Glomerular visceral epithelial cell (primary cell): ENCODE measurements at regions not wholly inside any gene's neighbourhood (a gene's known extent, or its start where the extent isn't known, plus 50 kb on each side); places are given as distances from the start of the nearest gene placed in this dataset.

Experiments
- DNase-seq: peaks from one replicate; pipeline ENCODE4 v3.0.0-alpha.2; 2016; ENCODE audit errors: extremely low spot score

DNA sequence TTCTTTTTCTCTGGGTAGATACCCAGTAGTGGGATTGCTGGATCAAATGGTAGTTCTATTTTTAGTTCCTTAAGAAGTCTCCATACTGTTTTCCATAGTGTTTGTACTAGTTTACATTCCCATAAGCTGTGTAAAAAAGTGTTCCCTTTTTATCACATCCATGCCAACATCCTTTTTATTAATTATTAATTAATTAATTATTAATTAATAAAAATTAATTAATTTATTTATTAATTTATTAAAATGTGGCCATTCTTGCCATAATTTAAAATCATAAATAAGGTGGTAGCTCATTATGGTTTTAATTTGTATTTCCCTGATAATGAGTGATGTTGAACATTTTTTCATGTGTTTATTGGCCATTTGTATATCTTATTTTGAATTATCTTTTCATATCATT is 173.9 kb upstream of the FOXN2 start:
- DNase-seq, result no peak

- DNase-seq, result no peak
Observed at GRCh38 chr2:48144777-48145176, 169.7 kb upstream of the FOXN2 start.

DNA sequence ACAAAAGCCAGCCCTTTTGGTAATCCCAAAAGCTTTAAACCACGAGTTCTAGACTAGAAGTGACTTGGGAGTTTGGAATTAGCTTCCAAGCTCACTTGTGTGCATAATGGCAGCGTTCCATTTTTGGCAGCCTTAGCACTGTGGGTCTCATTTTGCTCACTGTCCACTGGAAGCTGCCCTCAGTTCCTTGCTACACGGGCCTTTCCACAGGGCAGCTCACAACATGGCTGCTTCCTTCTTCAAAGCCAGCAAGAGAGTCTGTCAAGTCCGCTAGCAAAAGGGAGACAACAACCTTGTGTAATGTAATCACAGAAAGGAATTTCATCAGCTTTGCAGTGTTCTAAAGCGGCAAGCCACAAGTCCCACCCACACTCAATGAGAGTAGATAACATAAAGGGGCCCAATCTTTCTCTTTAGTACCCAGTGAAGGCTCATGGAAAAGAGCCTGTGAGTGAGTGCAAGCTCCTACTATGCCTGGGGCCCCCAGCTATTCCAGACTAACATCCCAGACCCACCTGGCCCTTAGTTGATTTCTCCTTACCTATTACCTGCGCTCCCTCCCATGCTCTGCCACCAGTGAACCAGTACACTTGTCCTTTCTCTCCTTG is 168.5 kb upstream of the FOXN2 start:
- DNase-seq, result no peak

DNA sequence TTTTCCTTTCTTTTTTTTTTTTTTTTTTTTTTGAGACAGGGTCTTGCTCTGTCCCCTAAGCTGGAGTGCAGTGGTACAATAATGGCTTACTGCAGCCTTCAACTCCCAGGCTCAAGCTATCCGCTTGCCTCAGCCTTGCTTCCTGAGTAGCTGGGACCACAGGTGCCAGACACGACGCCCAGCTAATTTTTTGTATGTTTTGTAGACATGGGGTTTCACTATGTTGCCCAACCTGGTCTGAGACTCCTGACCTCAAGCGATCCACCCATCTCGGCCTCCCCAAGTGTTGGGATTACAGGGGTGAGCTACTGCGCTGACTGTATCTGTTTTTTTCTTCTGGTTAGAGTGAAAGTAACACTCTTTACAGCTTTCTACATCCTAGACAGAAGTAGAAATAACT is 167.9 kb upstream of the FOXN2 start:
- no peak for DNase-seq

DNA sequence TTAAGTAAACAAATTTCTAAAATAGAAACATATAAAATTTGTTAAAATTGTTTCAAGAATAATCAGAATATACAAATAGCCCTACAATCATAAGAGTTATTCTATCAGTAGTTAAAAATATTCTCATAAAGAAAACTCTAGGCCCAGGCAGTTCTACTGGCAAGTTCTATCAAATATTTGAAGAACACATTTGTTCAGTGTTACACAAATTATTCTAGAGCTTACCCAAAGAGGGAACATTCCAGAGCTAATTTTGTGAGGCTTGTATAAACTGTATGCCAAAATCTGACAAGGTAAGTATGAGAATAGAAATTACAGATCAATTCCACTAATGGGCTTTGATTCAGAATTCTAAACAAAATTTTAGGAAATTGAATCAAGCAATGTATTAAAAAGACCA is 166.8 kb upstream of the FOXN2 start:
- no peak for DNase-seq

- no peak for DNase-seq
Observed at GRCh38 chr2:48148841-48149430, 165.5 kb upstream of the FOXN2 start.

GRCh38 chr2:48157150-48157549 is 157.3 kb upstream of the FOXN2 start:
- no peak for DNase-seq

GRCh38 chr2:48161628-48162027 is 152.9 kb upstream of the FOXN2 start:
- no peak for DNase-seq

DNA sequence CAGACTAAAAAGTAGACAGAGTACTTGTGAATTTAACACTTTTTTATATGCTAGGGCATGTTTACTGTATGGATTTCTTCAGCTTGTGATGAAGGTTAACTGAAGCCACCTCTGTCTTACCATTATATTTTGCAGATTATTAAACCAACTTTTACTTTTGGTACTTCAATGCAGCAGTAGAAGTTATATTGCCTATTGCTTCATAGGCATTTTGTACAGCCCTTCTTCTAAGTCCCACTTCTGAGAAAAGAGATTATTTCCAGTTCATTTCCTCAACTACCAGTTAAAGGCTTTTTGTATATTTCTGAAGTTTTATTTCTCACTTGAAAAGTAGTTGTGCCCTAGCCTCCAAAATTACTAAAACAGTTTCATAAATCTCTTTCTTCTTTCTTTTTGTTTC is 151.7 kb upstream of the FOXN2 start:
- no peak for DNase-seq

DNA sequence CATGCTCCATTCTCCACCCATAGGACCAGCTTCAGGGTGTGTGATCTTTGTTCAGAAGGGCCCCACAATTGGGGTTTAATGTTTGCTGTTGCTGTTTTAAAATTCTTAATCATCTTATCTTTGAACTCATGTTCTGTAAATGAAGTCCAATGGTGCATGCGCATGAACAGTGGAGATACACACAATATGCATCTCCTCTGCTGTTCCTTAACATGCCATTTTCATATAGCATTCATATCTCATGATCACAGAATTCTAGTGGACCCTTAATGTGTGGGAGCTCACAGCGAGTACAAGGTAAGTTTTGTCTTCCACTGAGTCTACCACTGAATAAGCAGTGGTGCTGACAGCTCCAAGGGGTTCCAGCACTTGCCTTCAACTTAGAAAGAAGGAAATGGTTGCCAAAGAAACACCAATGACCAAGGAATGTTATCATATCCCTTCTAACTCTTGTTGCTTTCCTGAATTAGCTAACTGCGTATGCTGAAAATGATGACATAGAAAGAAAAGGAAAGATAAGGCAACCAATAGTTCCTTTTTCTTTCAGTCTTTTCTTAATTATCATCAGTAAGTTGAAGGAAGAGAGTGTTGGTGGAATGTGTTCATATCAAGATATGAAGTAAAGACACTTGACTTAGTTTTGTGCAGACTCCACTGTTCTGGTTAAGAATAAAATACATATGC is 149.3 kb upstream of the FOXN2 start:
- no peak for DNase-seq

DNA sequence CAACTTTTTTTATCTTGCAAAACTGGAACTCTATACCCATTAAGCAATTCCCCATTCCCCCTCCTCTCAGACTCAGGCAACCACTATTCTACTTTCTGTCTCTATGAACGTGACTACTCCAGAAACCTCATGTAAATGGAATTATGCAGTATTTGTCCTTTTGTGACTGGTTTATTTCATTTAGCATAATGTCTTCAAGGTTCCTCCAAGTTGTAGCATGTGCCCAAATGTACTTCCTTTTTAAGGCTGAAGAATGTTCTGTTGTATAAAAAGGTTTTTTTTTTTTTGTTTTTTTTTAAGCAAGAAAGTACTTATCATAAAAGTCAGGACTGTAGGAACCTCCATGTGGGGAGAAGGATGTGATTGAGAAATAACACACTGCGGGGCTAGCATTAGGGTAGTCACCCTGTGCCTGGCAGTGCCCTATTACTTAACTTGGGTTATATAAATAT is 145.3 kb upstream of the FOXN2 start:
- no peak for DNase-seq

- DNase-seq, result no peak
Observed at GRCh38 chr2:48170281-48170680, 144.2 kb upstream of the FOXN2 start.

GRCh38 chr2:48173141-48173540 is 141.3 kb upstream of the FOXN2 start:
- no peak for DNase-seq

- DNase-seq, result no peak
Observed at GRCh38 chr2:48174503-48174902, 140.0 kb upstream of the FOXN2 start.

DNA sequence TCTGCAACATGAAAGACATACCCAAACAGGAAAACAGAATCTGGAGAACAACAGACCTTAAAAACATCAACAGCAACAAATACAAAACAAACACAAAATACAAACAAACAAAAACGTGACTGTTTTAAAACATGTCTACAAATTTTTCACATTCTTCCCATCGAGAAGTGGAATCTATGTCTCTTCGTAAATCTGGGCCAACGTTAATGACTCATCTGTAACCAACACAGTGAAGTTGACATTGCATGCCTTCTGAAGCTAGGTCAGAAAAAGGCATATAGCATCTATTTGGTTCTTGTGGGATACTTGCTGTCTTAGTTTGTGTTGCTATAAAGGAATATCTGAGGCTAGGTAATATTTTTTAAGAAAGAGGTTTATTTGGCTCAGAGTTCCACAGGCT is 139.2 kb upstream of the FOXN2 start:
- DNase-seq, result no peak

DNA sequence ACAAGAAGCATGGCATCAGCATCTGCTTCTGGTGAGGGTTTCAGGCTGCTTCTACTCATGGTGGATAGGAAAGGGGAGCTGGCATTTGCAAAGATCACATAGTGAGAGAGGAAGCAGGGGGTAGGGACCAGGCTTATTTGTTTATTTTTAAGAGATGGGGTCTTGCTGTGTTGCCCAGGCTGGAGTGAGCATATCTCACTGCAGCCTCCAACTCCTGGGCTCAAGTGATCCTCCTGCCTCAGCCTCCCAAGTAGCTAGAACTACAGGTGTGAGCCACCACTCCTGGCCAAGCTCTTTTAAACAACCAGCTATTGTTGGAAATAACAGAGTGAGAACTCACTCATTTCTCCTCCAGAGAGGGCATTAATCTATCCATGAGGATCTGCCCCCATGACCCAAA is 138.8 kb upstream of the FOXN2 start:
- DNase-seq, result no peak

- DNase-seq, result no peak
Observed at GRCh38 chr2:48176876-48177275, 137.6 kb upstream of the FOXN2 start.

GRCh38 chr2:48178611-48179010 is 135.9 kb upstream of the FOXN2 start:
- no peak for DNase-seq

- DNase-seq, result no peak
Observed at GRCh38 chr2:48180557-48180956, 133.9 kb upstream of the FOXN2 start.

DNA sequence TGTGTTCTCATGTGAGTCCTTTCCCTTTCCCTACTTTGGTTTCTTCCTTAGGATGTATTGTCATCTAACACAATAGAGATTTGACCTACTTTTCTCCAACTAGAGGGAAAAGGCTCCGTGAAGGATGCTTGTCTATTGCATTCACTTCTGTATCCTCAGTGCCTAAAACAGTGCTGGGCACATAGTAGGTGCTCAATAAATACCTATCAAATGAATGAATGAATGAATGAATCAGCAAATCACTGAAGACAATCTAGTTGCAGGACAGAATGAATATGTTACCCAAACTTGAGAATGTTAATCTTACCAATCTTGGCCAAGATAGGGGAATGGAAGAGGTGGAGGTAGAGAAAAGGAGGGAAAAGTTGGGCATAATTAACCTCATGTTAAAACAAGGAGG is 131.2 kb upstream of the FOXN2 start:
- no peak for DNase-seq

DNA sequence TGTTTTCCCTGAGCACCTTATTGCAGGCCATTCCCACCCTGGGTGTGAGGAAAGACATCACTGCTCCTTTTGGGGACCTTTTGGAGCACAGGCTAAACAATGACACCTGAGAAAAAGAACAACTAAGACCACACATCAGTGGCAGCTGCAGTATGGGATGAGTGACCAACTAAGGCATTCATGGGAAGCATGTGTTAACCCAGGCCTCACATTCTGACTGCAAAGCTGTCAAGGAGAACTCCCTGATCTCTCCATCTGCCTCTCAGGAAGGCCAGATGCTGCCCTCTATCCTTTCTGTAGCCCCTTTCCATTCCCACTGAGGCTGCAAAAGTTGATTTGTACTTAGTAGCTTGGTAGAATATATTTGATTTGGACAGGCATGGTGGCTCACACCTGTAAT is 130.5 kb upstream of the FOXN2 start:
- DNase-seq, result no peak

- DNase-seq, result no peak
Observed at GRCh38 chr2:48187503-48187902, 127.0 kb upstream of the FOXN2 start.

- no peak for DNase-seq
Observed at GRCh38 chr2:48189552-48190228, 124.8 kb upstream of the FOXN2 start.
